HL-60 (cell line): ENCODE measurements at regions not wholly inside any gene's neighbourhood (a gene's known extent, or its start where the extent isn't known, plus 50 kb on each side); places are given as distances from the start of the nearest gene placed in this dataset.

ENCODE experiments used
- DNase-seq, 2 experiments: peaks; one replicate each; pipeline ENCODE4 v3.0.0-alpha.2; 2010 to 2020; ENCODE audit warnings: low read depth in 1 of 2, low spot score in 1 of 2
- H3K27ac ChIP-seq: fragments of 250-450 bp; sonication (Bioruptor Pico); replicated peaks from 2 replicates; pipeline ENCODE4 v1.5.1; 2020; ENCODE audit warnings: mild to moderate bottlenecking, moderate library complexity
- H3K27me3 ChIP-seq: fragments of 250-450 bp; sonication (Bioruptor Pico); 2 replicates; pipeline ENCODE4 v1.5.1; 2021; ENCODE audit warnings: mild to moderate bottlenecking, moderate library complexity; ENCODE audit not compliant: insufficient read depth, poor library complexity, severe bottlenecking
- H3K4me3 ChIP-seq: replicated peaks from 2 replicates; pipeline ENCODE4 v1.5.1; 2011; ENCODE audit warnings: mild to moderate bottlenecking, control low read depth, low read length; ENCODE audit not compliant: insufficient read depth
- CTCF ChIP-seq: IDR thresholded peaks from one replicate; pipeline ENCODE4 v1.5.1; 2011; ENCODE audit warnings: low read length, control low read depth, inconsistent platforms; ENCODE audit not compliant: insufficient read depth
- GABPA ChIP-seq: IDR thresholded peaks from 2 replicates; pipeline ENCODE4 v1.6.1; 2012; ENCODE audit warnings: low read depth
- POLR2AphosphoS5 ChIP-seq: IDR thresholded peaks from 2 replicates; pipeline ENCODE4 v1.6.1; 2012; ENCODE audit warnings: low read depth
- REST ChIP-seq: IDR thresholded peaks from 2 replicates; pipeline ENCODE4 v1.6.1; 2012; ENCODE audit warnings: low read depth; ENCODE audit not compliant: insufficient replicate concordance
- SPI1 ChIP-seq: IDR thresholded peaks from 2 replicates; pipeline ENCODE4 v1.6.1; 2012; ENCODE audit warnings: low read depth, mild to moderate bottlenecking, borderline replicate concordance

DNA sequence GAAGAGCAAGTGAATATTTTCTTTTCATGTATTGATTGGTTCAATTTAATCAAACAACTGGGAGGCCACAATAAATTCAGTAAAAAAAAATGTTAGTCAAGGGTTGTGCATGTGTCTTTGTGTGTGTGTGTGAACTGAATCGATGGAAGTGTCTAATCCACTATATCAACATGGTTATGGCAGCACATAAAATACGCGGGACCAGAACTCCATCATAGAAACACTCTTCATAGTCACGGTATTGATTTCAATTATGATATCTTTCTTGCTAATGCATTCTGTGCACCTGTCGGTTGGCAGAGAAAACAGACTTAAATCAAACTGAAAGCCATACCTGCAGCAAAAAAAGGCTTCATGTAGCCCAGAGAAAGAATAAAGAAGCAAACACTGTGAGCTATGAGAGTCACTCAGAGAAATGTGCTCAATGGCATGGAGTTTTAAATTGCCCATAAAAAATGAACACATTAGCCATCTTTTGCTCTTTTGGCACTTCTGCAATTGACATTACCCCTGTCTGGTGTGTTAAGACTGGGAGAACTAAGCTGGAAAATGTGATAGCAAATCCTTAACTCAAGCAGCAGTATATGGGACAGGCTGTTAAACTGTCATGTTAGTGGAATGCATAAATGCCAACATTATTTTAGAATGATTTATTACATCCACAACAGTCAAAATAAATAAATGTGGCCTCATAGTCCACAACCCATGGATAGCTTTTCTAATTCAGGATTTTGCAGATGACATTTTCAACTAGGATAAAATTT, 642.4 kb upstream of the C9orf72 start:
- H3K27ac ChIP-seq = no peak overlapping the region
- no peak for TF ChIP-seq GABPA
- no peak for TF ChIP-seq SPI1
- no peak for TF ChIP-seq CTCF
- TF ChIP-seq POLR2AphosphoS5 = no peak
- no peak for TF ChIP-seq REST
- no peaks in the 10 kb centered on the region for H3K27me3 ChIP-seq
- no peak overlapping the region for H3K4me3 ChIP-seq
- DNase-seq = no peak

DNA sequence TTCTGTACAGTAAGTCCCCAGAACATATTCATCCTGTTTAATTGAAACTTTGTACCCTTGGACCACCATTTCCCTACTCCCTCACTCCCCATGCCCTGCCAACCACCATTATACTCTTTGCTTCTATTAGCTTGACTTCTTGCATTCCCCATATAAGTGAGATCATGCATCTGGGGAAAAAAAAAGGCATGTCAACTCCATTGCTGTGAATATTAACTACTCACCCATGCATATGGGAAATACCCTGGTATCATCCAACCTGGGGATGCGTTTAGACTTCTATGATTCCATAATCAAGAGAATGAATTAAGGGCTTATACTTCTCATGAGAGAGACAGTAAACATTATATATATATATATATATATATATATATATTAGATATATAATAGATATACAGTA, 659.4 kb upstream of the C9orf72 start:
- TF ChIP-seq CTCF (no peak), POLR2AphosphoS5 (no peak), REST (no peak), GABPA (no peak), SPI1 (no peak)
- no peak for DNase-seq
- H3K27me3 ChIP-seq = no peaks in the 10 kb centered on the region

GRCh38 chr9:28234133-28234893, 661.0 kb upstream of the C9orf72 start:
- TF ChIP-seq REST = no peak
- TF ChIP-seq GABPA = no peak
- no peak for DNase-seq
- Histone ChIP-seq H3K4me3 (no peak overlapping the region), H3K27ac (no peak overlapping the region), H3K27me3 (no peaks in the 10 kb centered on the region)

More for the DNA sequence above, 659.4 kb upstream of the C9orf72 start:
- no peak overlapping the region for H3K27ac ChIP-seq
- H3K4me3 ChIP-seq = no peak overlapping the region
